ENCODE measurements at regions not wholly inside any gene's neighbourhood (a gene's known extent, or its start where the extent isn't known, plus 50 kb on each side); places are given as distances from the start of the nearest gene placed in this dataset.

DNA sequence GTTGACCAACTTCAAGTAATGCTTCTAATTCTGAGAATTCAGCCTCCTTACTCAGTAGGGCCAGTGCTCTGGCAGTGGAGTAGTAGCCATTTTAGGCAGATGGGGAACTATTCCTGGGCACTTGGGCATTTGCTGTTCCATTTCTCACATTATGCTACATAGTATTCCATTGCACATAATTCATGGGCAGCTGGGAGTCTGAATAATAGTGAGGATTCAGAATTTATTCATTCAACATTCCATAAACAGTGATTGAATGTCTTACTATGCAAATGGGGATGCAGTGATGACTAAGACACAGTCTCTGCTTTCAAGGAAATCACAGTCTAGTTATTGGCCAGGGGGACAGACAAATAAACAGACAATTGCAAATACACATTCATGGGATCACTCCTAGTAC, 301.0 kb upstream of the KCNN2 start:
- CTCF ChIA-PET: interaction anchor here (0.7 to 1.0 kb wide), 2 partner anchors 13 to 22 kb away, joined by 3 read pairs; no protein-coding TSS in a partner anchor
- POLR2A ChIA-PET: no interaction called here
- no peaks in the 10 kb centered on the region for H3K36me3 Mint-ChIP-seq (ENCODE audit: low read depth)
- ATAC-seq (no peak), DNase-seq (no peak)
- H3K27me3 Mint-ChIP-seq: peaks cover 26% of the 10 kb centered on the region
- no peak overlapping the region for H3K27ac Mint-ChIP-seq
- no peak overlapping the region for H3K4me3 Mint-ChIP-seq
- intact Hi-C loops (cut with DNase I, micrococcal nuclease): no loop called here
- H3K9me3 Mint-ChIP-seq (ENCODE audit: low read depth): no peaks in the 10 kb centered on the region
- H3K4me1 Mint-ChIP-seq: no peaks in the 10 kb centered on the region

DNA sequence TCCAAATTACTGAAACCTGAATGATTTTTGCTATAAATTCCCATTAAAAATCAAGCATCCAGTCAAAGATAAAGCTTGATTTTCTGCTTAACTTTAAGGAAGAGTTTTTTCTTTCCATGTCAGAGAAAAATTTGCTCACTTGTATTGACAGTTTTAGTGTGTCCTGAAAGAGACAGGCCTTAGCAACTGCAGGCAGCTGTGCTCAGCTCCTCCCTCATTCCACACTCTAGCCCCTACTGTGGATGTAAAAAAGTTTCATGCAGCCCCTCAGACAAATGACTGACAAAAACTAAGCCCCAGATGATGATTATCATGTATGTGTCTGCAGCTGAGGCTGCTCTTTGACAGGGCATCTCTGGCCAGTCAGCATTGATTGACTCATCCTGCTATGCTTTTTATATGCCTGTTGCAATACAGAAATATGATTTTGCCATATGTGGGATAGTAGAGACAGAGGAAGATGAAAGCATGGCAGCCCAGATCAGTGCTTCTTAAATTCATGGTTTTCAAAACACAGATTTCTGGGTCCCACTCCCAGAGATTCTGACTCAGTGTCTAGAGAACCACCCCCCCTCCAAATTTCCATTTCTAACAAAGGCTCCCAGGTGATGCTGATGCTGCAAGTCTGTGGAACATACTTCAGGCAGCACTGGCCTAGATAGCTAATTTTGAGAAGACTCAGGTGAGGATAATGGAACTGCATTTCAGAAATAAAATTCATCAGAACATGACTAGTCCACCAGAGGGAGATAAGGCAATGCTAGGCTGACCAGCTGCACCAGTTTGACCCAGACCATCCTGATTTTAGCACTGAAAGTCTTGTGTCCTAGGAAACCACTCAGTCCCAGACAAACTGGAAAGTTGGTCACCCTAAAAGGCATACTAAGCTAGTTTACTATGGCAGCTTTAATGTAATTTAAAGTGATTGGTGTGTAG, 298.7 kb upstream of the KCNN2 start:
- no peak for DNase-seq

DNA sequence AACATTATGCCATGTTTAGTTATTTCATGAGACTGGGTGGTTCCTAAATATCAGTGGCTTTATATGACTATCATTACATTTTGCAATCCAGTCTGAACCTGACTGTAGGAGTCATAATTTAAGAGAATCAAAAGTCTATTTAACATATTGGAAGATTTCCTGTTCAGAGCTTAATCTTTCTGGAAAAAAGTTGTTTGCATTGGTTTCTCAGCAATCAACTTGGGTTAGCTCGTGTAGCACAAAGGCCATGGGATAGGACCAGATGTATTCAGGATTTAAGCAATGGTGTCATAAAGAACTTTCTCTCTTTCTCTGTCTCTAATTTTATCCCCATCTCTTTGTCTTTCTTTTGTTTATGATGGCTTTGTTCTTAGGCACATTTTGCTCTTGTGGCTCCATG, 296.0 kb upstream of the KCNN2 start:
- no peak overlapping the region for H3K27ac Mint-ChIP-seq
- H3K36me3 Mint-ChIP-seq (ENCODE audit: low read depth): no peaks in the 10 kb centered on the region
- ATAC-seq (no peak), DNase-seq (no peak)
- intact Hi-C loops (cut with DNase I, micrococcal nuclease): no loop called here
- CTCF ChIA-PET: interaction anchor here (0.6 kb wide), 1 partner anchor 507 kb away, joined by 3 read pairs; no protein-coding TSS in a partner anchor
- POLR2A ChIA-PET: no interaction called here
- H3K4me1 Mint-ChIP-seq: no peaks in the 10 kb centered on the region
- H3K27me3 Mint-ChIP-seq: peaks cover 2% of the 10 kb centered on the region
- H3K9me3 Mint-ChIP-seq (ENCODE audit: low read depth): no peaks in the 10 kb centered on the region
- H3K4me3 Mint-ChIP-seq: no peak overlapping the region

More for the DNA sequence above, 298.7 kb upstream of the KCNN2 start:
- Mint-ChIP-seq H3K27me3 (peaks cover 12% of the 10 kb centered on the region), H3K4me3 (no peak overlapping the region), H3K4me1 (no peaks in the 10 kb centered on the region), H3K9me3 (ENCODE audit: low read depth) (no peaks in the 10 kb centered on the region), H3K27ac (no peak overlapping the region), H3K36me3 (ENCODE audit: low read depth) (no peaks in the 10 kb centered on the region)
- intact Hi-C loops (cut with DNase I, micrococcal nuclease): no loop called here
- ATAC-seq: no peak
- ChIA-PET CTCF (no interaction called here), POLR2A (no interaction called here)

DNA sequence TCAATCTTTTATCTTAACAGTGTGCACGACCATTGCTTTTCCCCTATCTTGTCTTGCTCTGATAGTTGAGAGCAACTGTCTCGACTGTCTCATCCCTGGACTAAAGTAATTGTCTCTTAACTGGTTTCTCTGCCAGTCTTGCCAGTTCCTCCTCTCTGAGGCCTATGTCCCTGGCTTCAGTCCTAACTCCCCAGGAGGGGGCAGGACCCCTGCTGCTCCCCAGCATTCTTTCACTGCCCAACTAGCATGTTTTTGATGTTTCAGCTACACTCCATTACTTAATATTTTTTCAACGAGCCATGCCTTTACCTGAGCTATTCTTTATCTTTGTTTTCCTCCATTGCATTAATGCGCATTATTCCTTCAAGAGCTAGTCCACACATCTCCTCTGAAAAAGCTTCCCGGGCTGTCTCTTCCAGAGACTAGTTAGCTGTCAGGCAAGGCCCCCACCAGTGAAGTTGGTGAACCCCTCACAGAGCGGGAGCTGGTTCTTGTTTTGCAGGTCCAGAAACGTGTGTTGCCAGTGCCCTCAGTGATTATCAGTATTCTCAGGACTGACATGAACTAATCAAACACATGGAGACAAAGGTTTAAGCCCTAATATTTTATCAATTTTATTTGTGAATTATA, 291.7 kb upstream of the KCNN2 start:
- no peak for ATAC-seq
- Mint-ChIP-seq H3K27ac (no peak overlapping the region), H3K36me3 (ENCODE audit: low read depth) (no peaks in the 10 kb centered on the region), H3K9me3 (ENCODE audit: low read depth) (no peaks in the 10 kb centered on the region), H3K4me3 (no peak overlapping the region), H3K4me1 (no peaks in the 10 kb centered on the region), H3K27me3 (no peaks in the 10 kb centered on the region)
- intact Hi-C loops (cut with DNase I, micrococcal nuclease): no loop called here
- no peak for DNase-seq
- ChIA-PET CTCF (no interaction called here), POLR2A (no interaction called here)

DNA sequence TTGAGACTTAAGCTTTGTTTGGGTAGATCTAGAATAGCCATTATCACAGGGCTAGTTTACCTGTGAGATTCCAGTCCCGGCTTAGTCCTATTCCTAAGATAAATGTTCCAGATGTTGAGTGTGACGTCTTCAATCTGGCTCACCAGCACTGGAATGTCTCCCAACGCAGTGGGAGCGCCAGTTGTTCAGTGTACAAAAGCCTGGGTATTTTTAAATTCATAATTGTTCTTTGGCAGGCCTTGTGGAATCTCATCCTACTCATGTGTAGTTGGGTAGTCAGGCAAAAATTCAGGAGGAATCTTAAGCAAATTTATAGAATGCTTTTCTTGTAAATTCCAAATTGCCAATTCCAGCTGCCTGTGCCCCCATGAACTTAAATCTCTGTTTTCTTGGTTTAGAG, 272.6 kb upstream of the KCNN2 start:
- ATAC-seq (no peak), DNase-seq (no peak)
- Mint-ChIP-seq H3K27me3 (no peaks in the 10 kb centered on the region), H3K27ac (no peak overlapping the region), H3K4me1 (no peaks in the 10 kb centered on the region), H3K4me3 (no peak overlapping the region), H3K9me3 (ENCODE audit: low read depth) (peaks cover 12% of the 10 kb centered on the region), H3K36me3 (ENCODE audit: low read depth) (no peaks in the 10 kb centered on the region)
- intact Hi-C loops (cut with DNase I, micrococcal nuclease): no loop called here
- POLR2A ChIA-PET: interaction anchor here (0.7 kb wide), 1 partner anchor 234 kb away, joined by 4 read pairs; no protein-coding TSS in a partner anchor
- CTCF ChIA-PET: no interaction called here

DNA sequence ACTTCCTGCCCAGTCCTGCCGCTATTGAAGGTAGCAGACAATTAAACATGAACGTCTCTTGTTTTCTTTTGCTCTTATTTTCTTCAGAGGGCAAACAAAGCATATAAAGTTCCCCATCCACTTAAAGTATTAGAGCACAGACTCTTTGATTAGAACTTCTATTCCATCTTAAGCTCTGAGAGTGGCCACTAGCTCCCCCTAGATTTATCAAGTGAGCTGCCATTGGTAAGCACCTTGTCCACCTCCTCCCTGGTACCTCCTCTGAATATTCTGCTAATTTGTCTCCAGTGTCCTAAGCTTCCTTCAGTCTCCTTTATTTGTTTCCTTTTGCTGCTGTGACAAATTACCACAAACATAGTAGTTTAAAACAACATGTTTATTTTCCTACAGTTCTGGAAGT, 264.3 kb upstream of the KCNN2 start:
- Mint-ChIP-seq H3K9me3 (ENCODE audit: low read depth) (peaks cover 5% of the 10 kb centered on the region), H3K27me3 (no peaks in the 10 kb centered on the region), H3K4me1 (no peaks in the 10 kb centered on the region), H3K4me3 (no peak overlapping the region), H3K36me3 (ENCODE audit: low read depth) (no peaks in the 10 kb centered on the region), H3K27ac (no peak overlapping the region)
- no peak for DNase-seq
- no peak for ATAC-seq
- intact Hi-C loops (cut with DNase I, micrococcal nuclease): no loop called here
- ChIA-PET CTCF (no interaction called here), POLR2A (no interaction called here)

DNA sequence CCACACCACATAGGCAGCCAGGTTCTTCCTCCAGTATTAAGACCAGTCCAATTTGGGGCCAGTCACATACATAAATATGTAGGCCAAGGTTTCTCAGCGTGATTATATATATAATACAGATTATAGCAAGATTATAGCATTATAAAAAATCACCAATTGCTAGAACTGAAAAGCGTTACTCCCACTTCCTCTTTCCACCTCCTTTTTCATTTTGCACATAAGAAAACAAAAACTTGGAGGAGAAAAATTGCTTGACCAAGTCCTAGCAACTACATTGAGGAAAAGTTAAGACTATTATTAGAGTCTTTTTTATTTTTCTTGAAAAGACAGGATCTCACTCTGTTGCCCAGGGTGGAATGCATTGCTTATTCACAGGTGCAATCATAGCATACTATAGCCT, 262.7 kb upstream of the KCNN2 start:
- Mint-ChIP-seq H3K9me3 (ENCODE audit: low read depth) (no peaks in the 10 kb centered on the region), H3K36me3 (ENCODE audit: low read depth) (no peaks in the 10 kb centered on the region), H3K27ac (no peak overlapping the region), H3K27me3 (no peaks in the 10 kb centered on the region), H3K4me1 (no peaks in the 10 kb centered on the region), H3K4me3 (no peak overlapping the region)
- intact Hi-C loops (cut with DNase I, micrococcal nuclease): no loop called here
- CTCF ChIA-PET: no interaction called here
- ATAC-seq (no peak), DNase-seq (no peak)
- POLR2A ChIA-PET: no interaction called here

DNA sequence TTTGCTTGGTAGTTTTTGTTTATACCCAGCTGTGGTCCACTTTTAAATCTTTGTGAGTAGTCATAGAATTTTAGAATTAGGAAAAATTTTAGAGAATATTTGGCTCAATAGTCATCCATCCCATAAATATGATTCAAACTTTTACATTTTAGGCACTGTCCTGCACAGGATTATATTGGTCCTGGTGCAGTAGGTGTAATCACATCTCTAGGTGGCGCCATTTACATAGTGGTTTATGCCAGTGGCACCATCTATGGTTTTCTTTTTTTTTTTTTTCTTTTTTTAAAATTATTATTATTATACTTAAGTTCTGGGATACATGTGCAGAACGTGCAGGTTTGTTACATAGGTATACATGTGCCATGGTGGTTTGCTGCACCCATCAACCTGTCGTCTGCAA, 260.7 kb upstream of the KCNN2 start:
- intact Hi-C loops (cut with DNase I, micrococcal nuclease): loop anchor here in 1 of 2 experiments (2.0 kb wide), 1 partner anchor 350 kb away; no protein-coding TSS in a partner anchor
- Mint-ChIP-seq H3K36me3 (ENCODE audit: low read depth) (no peaks in the 10 kb centered on the region), H3K27ac (no peak overlapping the region), H3K4me3 (no peak overlapping the region), H3K27me3 (no peaks in the 10 kb centered on the region), H3K4me1 (no peaks in the 10 kb centered on the region), H3K9me3 (ENCODE audit: low read depth) (no peaks in the 10 kb centered on the region)
- CTCF ChIA-PET: interaction anchor here (0.7 kb wide), 1 partner anchor 349 kb away, joined by 3 read pairs; no protein-coding TSS in a partner anchor
- POLR2A ChIA-PET: no interaction called here
- ATAC-seq: no peak
- DNase-seq: peak; percentile 13

DNA sequence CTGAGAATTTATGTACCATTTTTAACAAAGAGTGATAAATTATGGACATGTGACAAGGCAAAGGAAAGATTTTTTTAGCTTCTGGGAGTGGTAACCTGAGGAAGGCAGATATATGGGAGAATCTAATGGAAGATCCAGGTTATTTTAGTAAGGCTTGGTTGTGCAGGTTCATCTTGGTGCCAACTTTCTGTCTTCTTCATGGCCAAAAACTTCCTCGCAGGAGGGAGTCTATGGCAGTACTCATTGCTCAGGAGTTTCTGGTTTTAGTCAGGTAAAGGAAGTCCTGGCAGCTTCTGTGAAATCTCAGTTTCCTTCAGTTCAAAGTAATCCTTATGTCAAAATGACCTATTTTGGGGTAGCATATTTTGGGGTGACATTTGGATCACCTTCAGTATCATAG, 248.3 kb upstream of the KCNN2 start:
- POLR2A ChIA-PET: no interaction called here
- H3K27me3 Mint-ChIP-seq: no peaks in the 10 kb centered on the region
- H3K36me3 Mint-ChIP-seq (ENCODE audit: low read depth): no peaks in the 10 kb centered on the region
- ATAC-seq (no peak), DNase-seq (no peak)
- peaks cover 2% of the 10 kb centered on the region for H3K9me3 Mint-ChIP-seq (ENCODE audit: low read depth)
- H3K4me3 Mint-ChIP-seq: no peak overlapping the region
- CTCF ChIA-PET: no interaction called here
- H3K27ac Mint-ChIP-seq: no peak overlapping the region
- H3K4me1 Mint-ChIP-seq: no peaks in the 10 kb centered on the region
- intact Hi-C loops (cut with DNase I, micrococcal nuclease): no loop called here

DNA sequence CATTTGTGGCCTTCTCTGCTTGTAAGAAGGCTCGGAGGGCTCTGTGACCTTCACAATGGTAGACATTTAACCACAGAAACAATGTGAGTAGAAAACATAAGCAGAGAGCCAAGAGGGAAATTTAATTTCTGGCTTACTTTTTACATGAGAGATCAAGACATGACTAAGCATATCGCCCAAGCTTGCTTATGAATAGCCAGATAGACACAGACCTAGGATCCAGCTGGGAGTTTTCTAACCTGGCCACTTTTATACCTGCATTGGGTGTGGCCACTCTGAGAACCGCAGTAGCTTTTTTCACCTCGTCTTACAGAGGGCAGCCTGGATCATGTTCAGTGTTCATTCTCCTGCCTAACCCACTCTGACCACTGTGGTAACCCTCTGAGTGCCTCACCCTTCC, 244.9 kb upstream of the KCNN2 start:
- ATAC-seq (no peak), DNase-seq (no peak)
- intact Hi-C loops (cut with DNase I, micrococcal nuclease): no loop called here
- Mint-ChIP-seq H3K36me3 (ENCODE audit: low read depth) (no peaks in the 10 kb centered on the region), H3K4me1 (no peaks in the 10 kb centered on the region), H3K27ac (no peak overlapping the region), H3K9me3 (ENCODE audit: low read depth) (no peaks in the 10 kb centered on the region), H3K4me3 (no peak overlapping the region), H3K27me3 (no peaks in the 10 kb centered on the region)
- ChIA-PET CTCF (interaction anchor here (0.9 kb wide), 1 partner anchor 330 kb away, joined by 3 read pairs; no protein-coding TSS in a partner anchor), POLR2A (no interaction called here)

DNA sequence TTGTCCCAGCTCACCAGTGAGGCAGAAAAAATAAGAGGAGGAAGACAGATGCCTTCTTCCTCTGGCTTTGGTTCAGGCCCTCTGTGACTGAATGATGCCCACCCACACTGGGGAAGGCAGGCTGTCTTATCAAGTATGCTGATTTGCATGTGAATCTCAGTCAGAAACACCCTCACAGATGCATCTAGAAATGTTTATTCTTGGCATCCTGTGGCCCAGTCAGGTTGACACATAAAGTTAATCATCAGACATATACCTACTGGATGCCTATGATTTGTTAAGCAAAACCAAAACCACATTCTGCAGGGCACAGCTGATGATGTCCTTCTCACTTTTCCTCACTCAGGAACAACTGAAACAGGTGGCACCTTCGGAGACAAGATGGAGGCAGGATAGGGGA, 243.4 kb upstream of the KCNN2 start:
- no peaks in the 10 kb centered on the region for H3K27me3 Mint-ChIP-seq
- POLR2A ChIA-PET: no interaction called here
- DNase-seq: no peak
- no peak overlapping the region for H3K27ac Mint-ChIP-seq
- H3K36me3 Mint-ChIP-seq (ENCODE audit: low read depth): no peaks in the 10 kb centered on the region
- no peaks in the 10 kb centered on the region for H3K4me1 Mint-ChIP-seq
- ATAC-seq: no peak
- CTCF ChIA-PET: no interaction called here
- intact Hi-C loops (cut with DNase I, micrococcal nuclease): no loop called here
- H3K4me3 Mint-ChIP-seq: no peak overlapping the region
- no peaks in the 10 kb centered on the region for H3K9me3 Mint-ChIP-seq (ENCODE audit: low read depth)

DNA sequence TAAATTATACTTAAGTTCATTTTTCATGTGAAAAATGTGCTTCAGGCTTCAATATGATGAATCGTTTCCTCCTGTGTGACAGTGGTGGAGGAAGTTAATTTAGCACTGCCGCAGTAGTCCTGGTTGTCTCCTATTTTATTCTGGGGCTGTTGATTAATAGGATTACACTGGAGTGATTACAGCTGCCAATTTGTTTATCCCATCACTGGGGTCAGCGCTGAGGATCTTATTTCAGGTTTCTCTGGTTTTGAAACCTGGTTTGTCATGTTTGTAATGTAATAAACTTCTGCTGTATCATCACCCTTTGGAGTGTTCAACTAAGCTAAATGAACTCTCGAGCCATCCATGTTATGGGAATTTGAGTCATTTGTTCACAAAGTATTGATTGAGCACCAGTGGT, 241.7 kb upstream of the KCNN2 start:
- Mint-ChIP-seq H3K27me3 (no peaks in the 10 kb centered on the region), H3K36me3 (ENCODE audit: low read depth) (no peaks in the 10 kb centered on the region), H3K4me1 (no peaks in the 10 kb centered on the region), H3K9me3 (ENCODE audit: low read depth) (no peaks in the 10 kb centered on the region), H3K27ac (no peak overlapping the region), H3K4me3 (no peak overlapping the region)
- ATAC-seq (no peak), DNase-seq (no peak)
- ChIA-PET POLR2A (no interaction called here), CTCF (no interaction called here)
- intact Hi-C loops (cut with DNase I, micrococcal nuclease): no loop called here
